GM12891 (cell line): ENCODE measurements at regions not wholly inside any gene's neighbourhood (a gene's known extent, or its start where the extent isn't known, plus 50 kb on each side); places are given as distances from the start of the nearest gene placed in this dataset.

Experiments
- PAX5 ChIP-seq: IDR thresholded peaks from 2 replicates; pipeline ENCODE4 v1.6.1; 2011; ENCODE audit warnings: low read length, moderate library complexity, mild to moderate bottlenecking; ENCODE audit not compliant: insufficient read depth, severe bottlenecking
- POLR2A ChIP-seq: IDR thresholded peaks from 2 replicates; pipeline ENCODE4 v1.6.1; 2011; ENCODE audit warnings: low read depth, low read length, control low read depth
- POLR2AphosphoS5 ChIP-seq: IDR thresholded peaks from 2 replicates; pipeline ENCODE4 v1.6.1; 2011; ENCODE audit warnings: low read depth, low read length, control low read depth
- POU2F2 ChIP-seq: IDR thresholded peaks from 2 replicates; pipeline ENCODE4 v1.6.1; 2011; ENCODE audit warnings: low read depth, mild to moderate bottlenecking, control low read depth, low read length, moderate library complexity
- SPI1 ChIP-seq: IDR thresholded peaks from 2 replicates; pipeline ENCODE4 v1.6.1; 2011; ENCODE audit warnings: low read depth, low read length, control low read depth
- TAF1 ChIP-seq: IDR thresholded peaks from 2 replicates; pipeline ENCODE4 v1.6.1; 2011; ENCODE audit warnings: low read depth, low read length, control low read depth

DNA sequence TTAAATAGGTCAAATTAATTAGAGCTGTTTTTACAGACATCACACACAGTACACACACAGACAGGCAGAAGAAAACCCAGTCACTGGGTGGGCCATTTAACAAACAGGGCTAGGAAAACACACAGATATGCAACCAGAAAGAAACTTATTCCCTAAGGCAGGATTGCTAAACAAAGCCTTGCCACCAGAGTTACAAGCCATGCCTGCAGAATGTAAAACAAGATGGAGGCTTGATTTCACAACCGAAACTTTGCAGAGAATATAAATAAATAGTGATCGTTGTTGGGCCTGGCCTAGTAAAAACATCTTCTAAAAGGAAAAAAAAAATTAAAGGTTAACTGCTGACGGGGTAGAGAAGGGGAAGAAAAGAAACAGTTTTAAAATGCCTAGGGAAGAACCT lies 212.3 kb downstream of the NAP1L3 start:
- no peak for TF ChIP-seq POLR2A
- no peak for TF ChIP-seq POLR2AphosphoS5
- TF ChIP-seq TAF1 = no peak
- no peak for TF ChIP-seq SPI1
- TF ChIP-seq POU2F2 = no peak
- TF ChIP-seq PAX5 = no peak
